ENCODE measurements at regions not wholly inside any gene's neighbourhood (a gene's known extent, or its start where the extent isn't known, plus 50 kb on each side); places are given as distances from the start of the nearest gene placed in this dataset.

- no peaks in the 10 kb centered on the region for H3K4me1 ChIP-seq
- intact Hi-C loops (cut with DNase I; ENCODE audit: low total_unique reads) = no loop called here
- no peak overlapping the region for H3K27ac ChIP-seq
- H3K4me3 ChIP-seq = no peak overlapping the region
- no peak for DNase-seq
- no peaks in the 10 kb centered on the region for H3K36me3 ChIP-seq
- no peaks in the 10 kb centered on the region for H3K9me3 ChIP-seq
- no peaks in the 10 kb centered on the region for H3K27me3 ChIP-seq
- TF ChIP-seq POLR2A (IDR thresholded peaks at IDR 0.05) (no peak), CTCF (IDR thresholded peaks at IDR 0.05) (no peak)
Observed at GRCh38 chr14:71208702-71209357, 301.6 kb downstream of the PCNX1 start.

- H3K27ac ChIP-seq = no peak overlapping the region
- no peaks in the 10 kb centered on the region for H3K4me1 ChIP-seq
- TF ChIP-seq POLR2A (IDR thresholded peaks at IDR 0.05) = no peak
- TF ChIP-seq CTCF (IDR thresholded peaks at IDR 0.05) = no peak
- no peak overlapping the region for H3K4me3 ChIP-seq
- no peak for DNase-seq
- no peaks in the 10 kb centered on the region for H3K27me3 ChIP-seq
- H3K36me3 ChIP-seq = no peaks in the 10 kb centered on the region
- H3K9me3 ChIP-seq = no peaks in the 10 kb centered on the region
- intact Hi-C loops (cut with DNase I; ENCODE audit: low total_unique reads) = no loop called here
Observed at GRCh38 chr14:71209888-71210287, 302.6 kb downstream of the PCNX1 start.

GRCh38 chr14:71212093-71212492, 304.8 kb downstream of the PCNX1 start:
- Histone ChIP-seq H3K4me1 (no peaks in the 10 kb centered on the region), H3K27ac (no peak overlapping the region), H3K4me3 (no peak overlapping the region), H3K9me3 (no peaks in the 10 kb centered on the region), H3K36me3 (no peaks in the 10 kb centered on the region), H3K27me3 (no peaks in the 10 kb centered on the region)
- TF ChIP-seq CTCF (IDR thresholded peaks at IDR 0.05) (no peak), POLR2A (IDR thresholded peaks at IDR 0.05) (no peak)
- no peak for DNase-seq
- intact Hi-C loops (cut with DNase I; ENCODE audit: low total_unique reads) = no loop called here

- H3K4me3 ChIP-seq = no peak overlapping the region
- H3K9me3 ChIP-seq = no peaks in the 10 kb centered on the region
- no peaks in the 10 kb centered on the region for H3K27me3 ChIP-seq
- no peak overlapping the region for H3K27ac ChIP-seq
- no peak for TF ChIP-seq POLR2A (IDR thresholded peaks at IDR 0.05)
- TF ChIP-seq CTCF (IDR thresholded peaks at IDR 0.05) = no peak
- DNase-seq = no peak
- H3K36me3 ChIP-seq = no peaks in the 10 kb centered on the region
- intact Hi-C loops (cut with DNase I; ENCODE audit: low total_unique reads) = no loop called here
- H3K4me1 ChIP-seq = no peaks in the 10 kb centered on the region
Observed at GRCh38 chr14:71212683-71213107, 305.4 kb downstream of the PCNX1 start.

- intact Hi-C loops (cut with DNase I; ENCODE audit: low total_unique reads) = no loop called here
Observed at GRCh38 chr14:71214241-71214640, 307.0 kb downstream of the PCNX1 start.

More at GRCh38 chr14:71214241-71214640, 307.0 kb downstream of the PCNX1 start:
- H3K27me3 ChIP-seq = no peaks in the 10 kb centered on the region
- no peaks in the 10 kb centered on the region for H3K9me3 ChIP-seq
- DNase-seq = no peak
- TF ChIP-seq POLR2A (IDR thresholded peaks at IDR 0.05) (no peak), CTCF (IDR thresholded peaks at IDR 0.05) (no peak)
- no peak overlapping the region for H3K4me3 ChIP-seq
- no peaks in the 10 kb centered on the region for H3K36me3 ChIP-seq
- H3K4me1 ChIP-seq = no peaks in the 10 kb centered on the region
- H3K27ac ChIP-seq = no peak overlapping the region

Data from uterus (tissue), 3 donors.